GM19043 (cell line): ENCODE measurements at regions not wholly inside any gene's neighbourhood (a gene's known extent, or its start where the extent isn't known, plus 50 kb on each side); places are given as distances from the start of the nearest gene placed in this dataset.
"Not testable (repeated sequence)": the region's sequence is repeated elsewhere in the genome, so short reads cannot be mapped to it uniquely, and the experiment has no call there.

Experiments
- ATAC-seq: cut with Tn5 transposase; IDR thresholded peaks from one replicate; pipeline ENCODE4 v1.9.1; 2021; ENCODE audit warnings: low read depth; ENCODE audit not compliant: unreplicated experiment

DNA sequence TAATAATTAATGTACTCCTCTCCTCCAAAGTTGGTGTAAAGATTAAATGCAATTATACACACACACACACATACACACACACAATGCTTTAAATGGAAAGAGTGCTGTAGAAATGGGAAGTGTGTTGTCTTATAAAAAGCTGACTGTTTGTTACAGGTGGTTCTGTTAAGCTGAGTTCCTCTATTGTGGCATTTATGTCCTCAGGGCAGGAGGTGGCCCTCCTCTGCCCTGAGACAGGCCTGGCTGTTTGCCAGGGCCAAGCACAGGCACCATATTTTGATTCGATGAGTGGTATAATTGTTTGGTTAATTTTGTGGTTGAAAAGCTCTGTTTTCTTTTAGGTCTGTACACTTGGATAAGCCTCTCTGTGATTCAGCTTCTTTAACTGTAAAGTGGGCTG is 573.9 kb downstream of the KIF4B start:
- ATAC-seq: no peak

DNA sequence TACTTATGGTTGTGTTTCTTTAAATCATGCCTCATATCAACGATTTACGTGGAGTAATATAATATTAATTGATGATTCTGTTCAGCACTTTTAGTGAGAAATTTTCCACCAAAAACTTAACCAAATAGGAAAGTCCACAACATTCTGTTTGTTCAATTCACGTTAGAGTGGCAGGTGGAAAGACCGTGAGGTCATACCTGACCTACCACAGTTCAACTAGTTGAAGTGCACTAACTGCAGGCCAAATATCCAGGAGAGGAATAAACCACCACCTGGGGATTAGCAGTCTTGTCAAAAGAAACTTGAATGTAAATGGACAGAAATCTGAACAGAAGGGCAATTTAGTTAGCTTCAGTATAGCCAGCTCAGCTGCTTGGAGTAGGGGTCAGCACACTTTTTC is 577.7 kb downstream of the KIF4B start:
- ATAC-seq: no peak

DNA sequence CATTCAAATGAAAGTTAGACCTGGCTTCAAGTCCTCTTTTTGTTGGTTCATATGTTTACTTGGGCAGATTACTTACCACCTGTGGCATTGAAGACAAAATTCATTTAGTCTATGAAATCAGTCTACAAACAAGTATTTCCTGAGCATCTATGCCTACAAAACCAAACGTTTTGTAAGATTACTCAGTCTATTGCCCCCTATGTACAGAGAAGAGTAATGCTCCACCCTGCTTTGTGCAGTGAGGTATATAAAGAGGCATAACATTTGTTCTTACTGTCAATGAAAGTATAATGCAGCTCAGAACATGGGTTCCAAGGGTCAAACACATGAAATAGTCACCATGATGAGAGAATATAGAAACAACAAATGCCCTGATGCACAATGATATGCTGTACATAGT is 580.7 kb downstream of the KIF4B start:
- ATAC-seq: no peak

DNA sequence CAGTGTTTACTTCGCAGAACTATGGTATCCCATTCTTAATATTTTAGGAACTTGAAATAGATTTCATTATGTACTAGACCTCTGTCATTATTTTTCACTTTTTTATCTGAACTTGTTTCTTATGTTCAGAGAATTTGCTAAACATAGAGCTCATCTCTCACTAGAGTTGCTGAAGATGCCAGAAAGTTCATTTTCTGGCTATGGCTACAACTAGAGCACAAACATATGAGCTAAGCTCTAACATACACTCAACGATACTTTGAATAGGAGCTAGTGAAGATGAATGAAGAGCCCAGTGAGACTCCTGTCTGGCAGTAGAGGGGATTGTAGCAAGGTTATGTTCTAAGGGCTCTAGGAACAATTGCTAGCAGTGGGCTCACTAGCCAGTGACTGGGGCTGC is 582.2 kb downstream of the KIF4B start:
- no peak for ATAC-seq

DNA sequence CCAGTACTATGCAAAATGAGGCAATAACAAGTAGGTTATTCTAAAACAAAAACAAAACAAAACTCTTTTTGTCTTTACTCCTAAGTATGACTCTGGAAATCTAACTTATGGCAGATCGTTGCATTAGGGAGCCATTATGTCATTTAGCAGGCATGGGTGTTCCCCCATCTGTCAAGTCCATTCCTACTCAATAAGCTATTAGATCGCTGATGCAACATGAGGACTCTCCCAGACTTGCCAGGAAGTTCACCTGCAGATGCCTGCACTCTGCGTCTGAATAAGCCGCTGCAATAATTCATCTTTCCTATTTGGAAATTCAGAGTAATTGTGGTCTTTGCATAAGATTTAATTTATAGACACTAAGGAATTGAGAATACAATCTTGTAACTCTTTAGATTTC is 585.0 kb downstream of the KIF4B start:
- no peak for ATAC-seq

DNA sequence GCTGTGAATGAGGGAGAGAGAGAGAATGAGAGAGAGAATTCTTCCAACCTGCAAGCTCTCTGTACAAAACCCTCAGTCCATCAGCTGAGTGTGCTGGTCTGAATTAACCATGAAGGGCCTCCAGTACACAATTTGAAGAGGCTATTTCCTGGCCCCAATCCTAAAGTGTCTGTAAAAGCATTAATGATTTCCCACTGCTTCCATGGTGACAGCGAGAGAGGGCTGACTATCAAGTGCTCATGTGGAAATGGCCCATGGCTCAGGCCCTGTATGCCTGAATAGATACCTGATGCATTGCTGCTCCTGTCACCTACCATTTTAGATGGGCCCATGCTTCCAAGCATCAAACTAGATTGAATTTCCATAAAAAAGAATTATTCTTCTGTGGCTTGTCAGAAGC is 592.4 kb downstream of the KIF4B start:
- ATAC-seq: no peak

DNA sequence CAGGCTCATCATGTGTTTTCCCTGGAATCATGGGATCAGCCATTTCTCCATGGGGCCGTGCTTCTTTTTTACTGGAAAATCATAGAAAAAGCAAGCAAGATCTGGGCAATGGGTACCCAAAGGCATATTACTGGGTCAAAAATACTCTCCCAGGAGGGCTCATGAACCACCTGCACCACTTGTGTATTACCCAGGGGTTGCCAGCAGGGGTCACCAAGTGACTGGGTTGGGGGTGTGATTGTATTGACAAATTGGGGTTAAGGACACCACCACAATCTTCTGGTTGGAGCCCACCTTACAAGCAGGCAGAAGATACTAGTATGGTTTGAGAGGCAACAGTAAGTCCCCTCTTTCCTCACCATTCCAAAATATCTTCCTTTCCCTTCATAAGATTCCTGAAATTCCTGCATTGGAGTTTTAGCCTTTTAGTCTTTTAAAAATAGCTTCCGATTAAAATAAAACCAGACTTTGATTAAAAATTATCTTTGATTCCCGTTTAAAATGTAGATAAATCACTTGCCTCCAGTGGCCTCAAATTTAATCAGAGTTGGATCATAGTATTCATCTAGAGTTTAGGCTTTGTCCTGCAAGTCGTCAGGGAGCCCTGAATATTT is 603.3 kb downstream of the KIF4B start:
- peak; percentile 78 for ATAC-seq

DNA sequence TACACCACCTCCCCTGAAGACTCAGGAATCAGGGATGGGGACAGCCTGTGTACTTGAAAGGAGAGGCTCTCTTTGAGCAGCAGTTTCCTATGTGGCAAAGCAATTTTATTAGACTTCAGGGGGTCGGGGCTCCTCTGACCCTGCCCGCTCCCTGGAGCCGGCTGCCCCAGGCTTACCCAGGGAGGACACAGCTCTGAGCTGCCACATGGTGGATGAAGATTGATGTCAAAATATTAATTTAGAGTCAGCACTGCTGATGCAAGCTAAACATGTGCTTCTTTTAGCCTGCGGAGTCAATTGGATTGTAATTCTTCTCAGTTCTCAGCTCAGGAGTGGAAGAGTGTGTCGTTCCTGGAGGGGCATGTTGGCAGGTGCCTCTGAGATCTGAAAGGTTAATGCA is 606.1 kb downstream of the KIF4B start:
- ATAC-seq: no peak

DNA sequence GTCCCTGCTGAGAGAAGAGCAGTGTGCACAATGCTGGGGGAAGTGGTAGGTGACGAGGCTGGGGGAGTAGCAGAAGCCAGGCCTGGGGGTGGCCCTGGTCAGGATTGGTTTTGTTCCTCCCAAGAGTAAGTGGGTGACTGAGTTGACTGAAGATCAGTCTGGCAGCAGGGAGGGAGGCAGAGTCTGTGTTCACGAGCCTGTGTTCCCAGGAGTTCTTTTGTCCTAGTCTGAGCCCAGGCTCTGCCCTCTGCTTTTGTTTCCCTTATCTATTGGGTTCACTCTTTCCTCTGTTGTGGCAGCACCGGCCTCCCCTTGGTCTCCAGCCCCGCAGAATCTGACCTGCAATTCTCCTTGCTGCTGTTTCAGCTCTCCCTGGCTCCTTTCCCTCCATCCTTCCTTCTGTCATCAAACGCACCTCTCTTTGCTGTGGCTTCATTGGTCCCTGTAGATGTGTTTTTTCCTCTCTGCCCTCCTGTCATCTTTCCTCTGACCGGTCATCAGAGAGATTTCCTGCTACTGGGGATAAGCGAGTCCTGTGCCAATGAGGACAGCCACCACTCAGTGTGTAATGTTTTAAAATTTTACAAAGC is 607.4 kb downstream of the KIF4B start:
- no peak for ATAC-seq

DNA sequence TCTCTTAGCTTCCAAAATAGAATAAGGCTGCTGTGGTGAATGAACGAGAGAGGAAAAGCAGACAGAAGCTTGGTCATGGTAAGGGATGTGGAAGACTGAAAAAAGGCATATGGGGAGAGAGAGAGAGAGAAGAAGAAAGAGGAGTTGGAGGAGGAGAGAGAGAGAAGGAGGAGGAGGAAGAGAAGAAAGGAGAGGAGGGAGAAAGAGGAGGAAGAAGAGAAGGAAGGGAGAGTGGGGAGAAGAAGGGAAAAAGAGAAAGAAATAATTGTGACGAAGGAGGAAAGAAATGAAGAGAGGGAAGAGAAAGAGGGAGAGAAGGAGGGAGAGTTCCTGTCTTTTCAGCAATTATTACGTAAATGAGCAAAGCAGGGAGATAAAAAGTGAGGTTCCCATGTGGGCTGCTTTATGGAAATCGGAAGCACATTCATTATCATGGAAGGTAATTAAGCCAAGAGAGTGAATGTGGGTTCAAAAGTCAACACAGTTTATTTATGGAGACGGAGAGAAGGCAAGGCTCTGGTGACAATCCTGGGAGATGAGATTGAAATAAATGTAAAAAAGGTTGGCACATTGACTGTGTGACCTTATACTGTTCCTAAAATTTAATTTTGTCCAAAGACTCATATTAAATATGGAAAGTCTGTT is 611.2 kb downstream of the KIF4B start:
- no peak for ATAC-seq

DNA sequence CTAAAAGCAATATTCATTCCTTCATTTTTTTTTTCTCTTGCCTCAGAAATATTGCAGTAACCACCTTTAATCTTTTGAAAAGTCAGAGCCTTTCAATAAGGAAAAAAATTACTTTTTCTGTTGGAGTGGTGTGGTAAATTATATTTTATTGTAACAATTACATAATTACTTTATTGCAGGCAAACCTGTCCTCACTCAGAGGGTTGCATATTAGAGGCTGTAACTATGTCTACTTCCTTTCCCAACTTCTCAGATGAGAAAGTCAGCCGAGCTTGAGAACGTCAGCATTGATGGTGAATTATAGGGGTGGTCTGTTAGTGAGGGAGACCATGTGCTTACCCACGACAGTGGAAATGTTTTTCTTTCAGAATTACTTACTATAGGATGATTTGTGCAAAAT is 611.8 kb downstream of the KIF4B start:
- no peak for ATAC-seq

DNA sequence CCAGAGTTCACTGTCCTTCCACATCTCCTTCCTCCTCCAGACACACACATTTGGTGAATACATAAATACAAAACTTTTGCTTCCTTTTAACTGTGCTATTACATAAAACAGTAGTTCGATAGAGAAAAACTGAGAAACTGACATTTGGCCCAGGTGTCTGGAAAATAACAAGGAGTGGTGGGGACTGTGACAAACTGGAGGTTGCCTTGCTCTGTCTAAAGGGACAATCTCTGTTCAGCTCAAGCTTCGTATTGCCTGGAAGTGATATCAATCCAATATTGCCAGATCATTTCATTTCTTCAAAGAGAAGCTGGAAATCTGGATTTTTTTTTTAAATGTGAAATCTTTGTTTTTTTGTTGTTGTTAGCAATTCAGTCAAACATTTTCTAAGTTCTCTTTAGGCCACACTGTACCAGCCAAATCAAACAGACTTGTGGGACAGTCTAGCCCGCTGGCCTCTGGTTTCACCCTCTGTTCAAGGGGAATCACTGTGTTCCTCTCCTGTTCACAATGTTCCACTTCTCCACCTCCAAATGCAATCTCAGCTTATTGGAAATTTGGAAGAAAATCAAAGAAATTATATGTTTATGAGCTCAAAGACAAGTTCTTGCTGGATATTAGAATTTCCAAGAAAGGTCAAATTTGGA is 612.5 kb downstream of the KIF4B start:
- ATAC-seq: no peak

DNA sequence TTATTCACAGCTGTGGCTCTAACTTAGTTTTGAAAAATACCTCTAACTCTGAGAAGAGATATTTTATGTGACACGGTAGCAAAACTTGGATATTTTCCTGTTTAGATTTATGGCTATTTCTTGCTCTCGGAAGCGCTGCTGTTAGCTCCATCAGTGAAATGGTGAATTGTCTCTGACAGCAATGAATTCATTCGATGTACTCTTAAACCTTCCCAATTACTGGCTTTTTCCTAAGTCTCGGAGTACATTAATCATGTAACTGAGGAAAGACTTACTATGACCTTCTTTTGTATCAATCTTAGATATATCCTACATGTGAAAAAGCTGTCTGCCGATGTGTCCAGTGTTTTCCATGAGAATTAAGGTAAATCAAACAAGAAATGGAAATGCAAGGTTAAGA is 613.0 kb downstream of the KIF4B start:
- ATAC-seq: no peak

DNA sequence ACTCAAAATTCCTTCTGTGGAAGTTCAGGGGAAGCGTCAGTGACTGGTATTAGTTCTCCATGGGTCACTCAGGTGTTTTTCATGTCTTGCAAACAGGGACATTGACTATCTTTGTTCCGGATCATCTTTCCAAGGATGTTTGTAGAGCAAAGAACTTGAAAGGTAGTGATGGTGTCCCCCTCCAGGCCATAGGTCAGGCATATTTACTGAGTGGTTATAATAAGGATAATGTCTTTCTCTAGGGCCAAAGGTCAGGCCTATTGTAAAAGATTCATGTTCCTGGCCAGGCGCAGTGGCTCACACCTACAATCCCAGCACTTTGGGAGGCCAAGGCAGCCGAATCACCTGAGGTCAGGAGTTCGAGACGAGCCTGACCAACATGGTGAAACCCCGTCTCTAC is 614.8 kb downstream of the KIF4B start:
- ATAC-seq: no peak

DNA sequence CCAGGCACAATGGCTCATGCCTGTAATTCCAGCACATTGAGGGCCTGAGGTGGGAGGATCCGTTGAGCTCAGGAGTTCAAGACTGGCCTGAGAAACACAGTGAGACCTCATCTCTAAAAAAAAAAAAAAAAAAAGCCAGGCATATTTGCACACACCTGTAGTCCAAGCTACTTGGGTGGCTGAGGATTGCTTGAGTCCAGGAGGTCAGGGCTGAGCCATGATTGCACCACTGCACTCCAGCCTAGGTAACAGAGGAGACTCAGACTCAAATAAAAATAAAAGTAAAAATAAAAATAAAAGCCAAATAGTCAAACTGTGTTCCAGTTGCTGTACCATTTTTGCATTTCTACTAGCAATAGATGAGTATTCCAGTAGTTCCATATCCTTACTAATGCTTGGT is 616.0 kb downstream of the KIF4B start:
- no peak for ATAC-seq

DNA sequence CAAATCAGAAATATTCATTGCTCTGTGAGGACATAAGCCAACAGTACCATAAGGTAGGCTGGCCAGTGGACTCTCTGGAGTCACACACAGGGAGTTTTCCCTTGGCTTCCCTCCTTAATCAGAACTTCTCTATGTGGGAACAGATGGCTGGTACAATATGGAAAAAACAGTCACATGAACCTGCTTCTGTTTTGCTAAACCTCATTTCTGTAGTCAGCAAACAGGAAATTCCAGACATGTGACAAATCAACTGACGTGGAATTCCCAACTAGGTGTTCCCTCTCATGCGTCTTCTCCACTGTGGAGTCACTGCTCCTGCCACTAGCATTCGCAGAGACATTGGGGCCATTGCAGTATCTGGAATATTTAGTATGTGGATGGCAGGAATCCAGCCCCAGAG is 617.6 kb downstream of the KIF4B start:
- no peak for ATAC-seq

DNA sequence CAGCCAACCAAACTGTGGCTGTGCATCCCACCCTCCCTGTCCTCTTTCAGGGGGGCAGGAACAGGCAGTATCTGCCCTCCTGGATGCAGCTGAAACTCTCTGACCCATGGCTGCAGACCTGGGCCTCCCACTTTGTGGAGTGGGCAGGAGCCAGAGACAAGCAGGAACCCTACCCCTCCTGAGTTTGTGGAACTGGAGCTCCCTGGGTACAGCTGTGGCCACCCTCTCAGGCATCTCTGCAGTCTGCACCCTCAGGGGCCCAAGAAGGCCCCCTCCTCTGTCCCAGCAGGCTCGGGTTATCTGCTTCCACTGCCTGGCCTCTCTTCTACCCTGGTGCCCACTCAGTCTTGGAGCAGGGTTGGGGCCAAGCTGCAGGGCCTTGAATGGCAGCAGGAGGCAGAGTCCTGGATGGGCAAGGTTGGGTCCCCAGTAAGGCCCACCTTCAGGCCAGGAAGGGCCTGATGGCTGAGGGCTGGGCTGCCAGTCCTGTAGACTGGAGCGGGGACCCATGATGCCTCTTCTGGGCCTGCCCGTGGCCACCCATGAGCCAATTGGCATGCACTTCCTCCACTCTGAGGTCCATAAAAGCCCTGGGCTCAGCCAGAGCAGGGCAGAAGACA is 619.9 kb downstream of the KIF4B start:
- ATAC-seq: no peak

DNA sequence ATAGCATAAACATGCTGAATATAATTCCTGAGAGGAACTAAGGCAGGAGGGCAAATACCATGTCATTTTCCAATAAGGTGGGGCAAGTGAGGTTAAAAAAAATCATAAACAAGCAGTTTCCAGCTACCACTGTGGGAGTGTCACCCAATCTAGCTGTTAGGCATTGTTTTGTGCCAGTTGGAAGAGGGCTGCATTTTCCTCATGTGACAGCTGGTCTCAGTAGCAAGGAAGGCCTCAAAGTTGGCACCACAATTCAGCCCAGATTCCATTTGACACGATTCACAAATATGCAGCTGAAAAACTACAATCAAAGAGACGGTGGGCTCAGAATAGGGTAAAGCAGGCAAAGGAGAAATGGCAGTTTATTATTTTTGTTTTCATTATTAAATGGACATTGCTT is 636.1 kb downstream of the KIF4B start:
- ATAC-seq: no peak

DNA sequence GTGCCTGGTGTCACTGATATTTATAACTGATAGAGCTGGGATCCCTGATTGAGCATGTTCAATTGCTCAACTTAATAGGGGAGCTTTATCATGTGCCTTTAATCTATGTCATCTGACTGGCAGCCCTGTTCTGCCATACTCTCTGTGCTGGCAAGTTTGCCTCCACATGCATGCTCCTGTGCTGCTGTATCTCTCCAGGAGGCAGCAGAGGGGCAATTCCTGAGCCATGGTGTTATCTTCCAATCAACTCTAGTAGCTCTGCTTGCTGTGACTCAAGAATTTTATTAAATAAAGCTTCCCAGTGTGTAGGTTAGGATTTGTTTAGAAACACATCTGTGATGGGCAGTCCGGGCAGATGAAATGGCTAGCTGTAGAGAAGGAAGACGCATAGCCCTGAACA is 642.0 kb downstream of the KIF4B start:
- no peak for ATAC-seq

DNA sequence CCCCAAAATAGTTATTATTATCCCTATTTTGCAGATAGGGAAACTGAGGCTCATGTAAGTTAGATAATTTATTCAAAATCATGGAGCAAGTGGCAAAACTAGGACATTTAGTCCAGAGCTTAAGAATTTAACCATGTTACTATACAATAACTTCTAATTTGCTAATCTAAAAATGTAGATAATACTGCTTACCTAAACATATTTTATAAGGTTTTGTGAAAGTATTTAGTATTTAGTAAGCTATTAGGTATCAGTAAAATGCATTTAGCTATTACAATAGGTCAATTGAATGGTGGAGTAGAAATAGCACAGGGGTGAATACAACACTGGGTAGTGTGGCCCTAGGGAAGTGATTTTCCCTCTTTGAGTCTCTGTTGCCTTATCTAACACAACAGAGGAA is 648.3 kb downstream of the KIF4B start:
- no peak for ATAC-seq

DNA sequence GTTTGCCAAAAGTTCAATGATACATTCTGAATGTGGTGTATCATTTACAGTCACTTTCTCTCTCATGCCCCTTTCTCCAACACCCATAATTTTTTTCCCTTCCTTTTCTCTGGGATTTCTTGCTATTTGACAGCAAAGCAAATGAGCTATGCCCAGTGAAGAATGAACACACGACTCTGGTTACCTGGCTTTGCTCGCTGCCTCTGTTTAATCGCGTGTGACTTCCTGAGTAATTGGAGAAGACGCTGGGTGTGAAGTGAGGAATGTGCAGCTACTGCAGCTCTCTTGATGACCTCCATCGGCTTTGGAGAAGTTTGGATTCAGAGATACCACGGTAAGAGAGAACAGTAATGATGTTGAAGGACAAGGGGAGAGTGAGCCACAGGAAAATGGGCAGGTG is 651.8 kb downstream of the KIF4B start:
- no peak for ATAC-seq

DNA sequence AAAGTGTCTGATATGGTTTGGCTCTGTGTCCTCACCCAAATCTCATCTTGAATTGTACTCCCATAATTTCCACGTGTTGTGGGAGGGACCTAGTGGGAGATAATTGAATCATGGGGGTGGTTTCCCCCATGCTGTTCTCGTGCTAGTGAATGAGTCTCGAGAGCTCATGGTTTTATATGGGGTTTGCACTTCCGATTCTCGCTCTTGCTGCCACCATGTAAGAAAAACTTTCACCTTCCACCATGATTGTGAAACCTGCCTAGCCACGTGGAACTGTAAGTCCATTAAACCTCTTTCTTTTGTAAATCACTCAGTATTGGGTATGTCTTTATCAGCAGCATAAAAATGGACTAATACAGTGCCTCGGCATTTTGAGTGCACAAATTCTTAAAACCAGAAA is 655.0 kb upstream of the SGCD start:
- not testable (repeated sequence) for ATAC-seq
